ENCODE measurements at regions not wholly inside any gene's neighbourhood (a gene's known extent, or its start where the extent isn't known, plus 50 kb on each side); places are given as distances from the start of the nearest gene placed in this dataset.

DNA sequence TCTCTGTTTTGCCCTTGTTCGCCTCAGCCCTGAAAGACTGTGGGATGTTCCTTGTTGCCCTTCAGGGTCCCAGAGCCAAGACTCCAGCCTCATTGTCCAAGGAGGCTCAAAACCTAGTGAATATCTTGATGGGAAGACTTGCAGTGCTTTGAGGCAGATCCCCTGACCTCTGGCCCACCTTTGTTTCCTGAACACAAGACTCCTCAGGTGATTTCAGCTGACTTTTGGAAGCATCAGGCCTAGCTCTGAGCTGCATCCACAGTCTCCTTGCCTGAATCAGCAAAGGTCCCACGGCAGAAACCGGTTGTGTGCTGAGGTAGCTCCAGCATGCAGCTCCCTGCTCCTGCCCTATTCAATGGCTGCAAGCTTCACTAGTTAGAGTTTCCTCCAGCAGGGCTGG is 159.3 kb upstream of the B3GAT1 start:
- ChIA-PET POLR2A (no interaction called here), CTCF (no interaction called here)
- TF ChIP-seq ZNF384 (IDR thresholded peaks at IDR 0.05), result no peak
- TF ChIP-seq FOXM1 (IDR thresholded peaks at IDR 0.05; ENCODE audit: borderline replicate concordance), result no peak
- TF ChIP-seq FOXA1 (IDR thresholded peaks at IDR 0.05), result no peak
- no peak for TF ChIP-seq FOXK2 (IDR thresholded peaks at IDR 0.05)
- TF ChIP-seq NFRKB (IDR thresholded peaks at IDR 0.05), result no peak
- no peak for TF ChIP-seq SP1 (IDR thresholded peaks at IDR 0.05)
- TF ChIP-seq ELF4 (IDR thresholded peaks at IDR 0.05), result no peak
- TF ChIP-seq SUZ12 (IDR thresholded peaks at IDR 0.05), result no peak
- no peak for TF ChIP-seq TARDBP (IDR thresholded peaks at IDR 0.05)
- no peak for TF ChIP-seq BHLHE40 (IDR thresholded peaks at IDR 0.05; ENCODE audit: borderline replicate concordance)
- TF ChIP-seq ARNT (IDR thresholded peaks at IDR 0.05), result no peak
- TF ChIP-seq, protein P1, sequence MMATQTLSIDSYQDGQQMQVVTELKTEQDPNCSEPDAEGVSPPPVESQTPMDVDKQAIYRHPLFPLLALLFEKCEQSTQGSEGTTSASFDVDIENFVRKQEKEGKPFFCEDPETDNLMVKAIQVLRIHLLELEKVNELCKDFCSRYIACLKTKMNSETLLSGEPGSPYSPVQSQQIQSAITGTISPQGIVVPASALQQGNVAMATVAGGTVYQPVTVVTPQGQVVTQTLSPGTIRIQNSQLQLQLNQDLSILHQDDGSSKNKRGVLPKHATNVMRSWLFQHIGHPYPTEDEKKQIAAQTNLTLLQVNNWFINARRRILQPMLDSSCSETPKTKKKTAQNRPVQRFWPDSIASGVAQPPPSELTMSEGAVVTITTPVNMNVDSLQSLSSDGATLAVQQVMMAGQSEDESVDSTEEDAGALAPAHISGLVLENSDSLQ (IDR thresholded peaks at IDR 0.05), result no peak
- no peak for TF ChIP-seq HDGF (IDR thresholded peaks at IDR 0.05; ENCODE audit: borderline replicate concordance)
- TF ChIP-seq LEF1 (IDR thresholded peaks at IDR 0.05; ENCODE audit: borderline replicate concordance), result no peak
- no peak for TF ChIP-seq CTBP1 (IDR thresholded peaks at IDR 0.05; ENCODE audit: borderline replicate concordance)
- no peak for TF ChIP-seq L3MBTL2 (conservative IDR thresholded peaks at IDR 0.05)

DNA sequence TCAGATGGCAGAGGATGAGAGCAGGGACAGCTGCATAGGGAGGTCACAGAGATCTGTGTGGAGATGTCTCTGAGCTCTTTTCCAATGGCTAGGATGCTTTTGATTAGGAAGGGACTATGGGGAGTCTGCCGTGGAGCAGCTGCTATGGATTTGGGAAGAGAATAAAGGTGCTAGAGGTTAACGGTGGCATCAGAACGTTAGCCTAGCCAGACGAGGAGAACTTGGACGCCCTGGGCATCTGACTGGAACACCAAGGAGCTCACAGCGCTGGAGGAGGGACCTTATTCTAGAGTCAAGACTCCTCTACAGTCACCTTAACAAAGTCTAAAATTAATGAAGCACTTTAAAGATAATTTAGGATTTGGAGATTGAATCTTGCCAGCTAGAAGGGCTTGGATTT is 157.2 kb upstream of the B3GAT1 start:
- ChIA-PET CTCF (no interaction called here), POLR2A (no interaction called here)
- DNase-seq (ENCODE audit: extremely low spot score), result no peak
- TF ChIP-seq TARDBP (IDR thresholded peaks at IDR 0.05), result no peak
- TF ChIP-seq FOXK2 (IDR thresholded peaks at IDR 0.05), result no peak

More for the DNA sequence above, 159.3 kb upstream of the B3GAT1 start:
- DNase-seq (ENCODE audit: extremely low spot score), result no peak

DNA sequence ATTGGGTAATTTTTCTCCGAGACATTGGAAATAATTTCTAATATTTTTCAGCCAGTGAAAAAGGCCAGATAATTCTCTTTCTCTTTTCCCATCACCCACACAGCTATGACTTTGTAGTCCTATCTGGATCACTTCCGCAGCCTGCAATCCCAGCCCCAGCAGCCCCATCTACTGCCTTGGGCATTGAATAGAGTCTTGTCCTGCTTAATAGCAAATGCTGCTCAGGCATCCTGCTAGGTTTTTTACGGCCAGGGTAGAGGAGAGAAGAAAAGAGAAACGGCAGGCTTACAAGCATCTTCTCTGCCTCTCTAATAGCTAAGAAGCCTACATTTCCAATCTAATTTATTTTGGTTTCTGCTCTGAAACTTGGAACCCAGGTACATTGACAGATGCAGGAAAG is 154.3 kb upstream of the B3GAT1 start:
- TF ChIP-seq L3MBTL2 (conservative IDR thresholded peaks at IDR 0.05) (no peak), FOXM1 (IDR thresholded peaks at IDR 0.05; ENCODE audit: borderline replicate concordance) (no peak), SP1 (IDR thresholded peaks at IDR 0.05) (no peak), LEF1 (IDR thresholded peaks at IDR 0.05; ENCODE audit: borderline replicate concordance) (no peak)
- CTCF ChIA-PET, result interaction anchor here (0.6 kb wide), 1 partner anchor 29 kb away, joined by 3 read pairs; no protein-coding TSS in a partner anchor
- POLR2A ChIA-PET, result no interaction called here
- no peak for DNase-seq (ENCODE audit: extremely low spot score)

DNA sequence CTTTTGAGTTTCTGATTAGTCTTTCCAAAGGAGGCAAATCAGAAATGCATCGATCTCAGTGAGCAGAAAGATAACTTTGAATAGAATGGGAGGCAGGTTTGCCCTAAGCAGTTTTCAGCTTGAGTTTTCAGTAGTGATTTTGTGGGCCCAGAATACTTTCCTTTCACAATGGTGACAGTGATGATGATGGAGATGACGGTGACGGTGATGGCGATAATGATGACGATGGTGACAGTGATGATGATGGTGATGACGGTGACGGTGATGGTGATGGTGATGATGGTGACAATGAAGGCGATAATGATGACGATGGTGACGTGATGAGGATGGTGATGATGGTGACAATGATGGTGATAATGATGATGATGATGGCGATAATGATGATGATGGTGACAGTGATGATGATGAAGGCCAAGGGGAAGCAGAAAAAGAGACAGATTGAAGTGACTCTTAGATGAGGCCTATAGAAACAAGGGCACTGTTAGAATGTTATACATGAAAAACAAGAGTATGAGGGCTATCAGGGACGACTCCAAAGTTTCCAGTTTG is 153.4 kb upstream of the B3GAT1 start:
- ChIA-PET POLR2A (no interaction called here), CTCF (no interaction called here)
- TF ChIP-seq ELF4 (IDR thresholded peaks at IDR 0.05) (no peak), L3MBTL2 (conservative IDR thresholded peaks at IDR 0.05) (no peak), FOXK2 (IDR thresholded peaks at IDR 0.05) (no peak), TARDBP (IDR thresholded peaks at IDR 0.05) (no peak), BHLHE40 (IDR thresholded peaks at IDR 0.05; ENCODE audit: borderline replicate concordance) (no peak), SP1 (IDR thresholded peaks at IDR 0.05) (no peak), CTBP1 (IDR thresholded peaks at IDR 0.05; ENCODE audit: borderline replicate concordance) (no peak), FOXA1 (IDR thresholded peaks at IDR 0.05) (no peak), ZNF384 (IDR thresholded peaks at IDR 0.05) (no peak), ARNT (IDR thresholded peaks at IDR 0.05) (no peak), SUZ12 (IDR thresholded peaks at IDR 0.05) (no peak)
- DNase-seq (ENCODE audit: extremely low spot score), result no peak

DNA sequence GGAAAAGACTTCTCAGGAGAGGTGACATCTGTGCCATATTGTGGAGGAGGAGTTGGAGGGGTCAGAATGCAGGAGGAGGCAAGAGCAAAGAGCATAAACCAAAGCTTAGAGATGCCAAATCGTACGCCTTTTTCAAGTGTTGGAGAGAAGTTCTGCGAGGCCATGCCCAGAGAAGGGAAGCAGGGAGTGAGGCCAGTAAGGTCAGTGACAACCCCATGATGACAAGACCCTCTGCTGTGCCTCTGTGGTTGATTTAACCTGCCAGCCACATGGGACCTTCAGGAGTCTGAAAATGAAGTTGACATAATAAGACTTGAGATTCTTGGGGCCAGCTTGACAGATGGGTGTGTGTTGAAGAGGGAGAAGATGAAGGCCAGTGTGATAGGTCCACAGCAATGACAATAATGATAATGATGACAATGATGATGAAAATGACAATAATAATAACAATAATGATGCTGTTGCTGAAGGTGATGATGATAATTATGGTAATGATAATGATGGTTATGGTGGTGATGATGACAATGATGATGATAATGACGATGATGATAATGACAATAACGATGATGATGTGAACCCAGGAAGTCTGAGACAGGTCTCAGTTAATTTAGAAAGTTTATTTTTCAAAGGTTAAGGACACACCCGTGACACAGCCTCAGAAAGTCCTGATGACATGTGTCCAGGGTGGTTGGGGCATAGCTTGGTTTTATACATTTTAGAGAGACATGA is 152.6 kb upstream of the B3GAT1 start:
- ChIA-PET CTCF (no interaction called here), POLR2A (no interaction called here)
- DNase-seq (ENCODE audit: extremely low spot score), result no peak
- TF ChIP-seq SUZ12 (IDR thresholded peaks at IDR 0.05) (no peak), FOXM1 (IDR thresholded peaks at IDR 0.05; ENCODE audit: borderline replicate concordance) (no peak), ZNF384 (IDR thresholded peaks at IDR 0.05) (no peak), CTBP1 (IDR thresholded peaks at IDR 0.05; ENCODE audit: borderline replicate concordance) (no peak), SP1 (IDR thresholded peaks at IDR 0.05) (no peak), FOXK2 (IDR thresholded peaks at IDR 0.05) (no peak)

DNA sequence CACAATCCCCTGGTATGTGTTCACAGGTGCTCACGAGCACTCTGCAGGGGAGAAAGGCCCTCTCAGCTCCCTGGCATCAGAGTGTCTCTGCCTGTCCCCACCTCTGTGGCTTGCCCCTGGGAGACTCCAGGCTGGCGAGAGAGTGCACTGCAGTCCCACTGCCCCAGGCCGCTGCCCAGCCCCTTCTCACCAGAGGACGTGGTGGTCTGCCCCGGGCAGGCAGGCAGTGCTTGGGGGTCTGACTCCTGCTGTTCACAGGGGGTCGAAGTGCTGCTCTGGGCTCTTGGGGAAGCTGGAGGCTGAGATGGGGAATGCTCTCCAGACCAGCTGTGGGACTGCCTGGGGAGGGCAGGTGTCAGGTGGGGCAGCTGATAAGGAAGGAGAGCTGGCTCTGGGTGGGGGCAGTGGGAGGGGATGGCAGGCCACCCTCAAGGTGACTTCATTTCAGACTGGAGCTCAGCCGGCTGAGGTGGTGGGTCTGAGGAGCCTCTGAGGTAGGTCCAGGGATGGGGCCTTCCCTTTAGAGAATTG is 151.0 kb upstream of the B3GAT1 start:
- TF ChIP-seq FOXM1 (IDR thresholded peaks at IDR 0.05; ENCODE audit: borderline replicate concordance) (no peak), FOXK2 (IDR thresholded peaks at IDR 0.05) (no peak), ELF4 (IDR thresholded peaks at IDR 0.05) (no peak), FOXA1 (IDR thresholded peaks at IDR 0.05) (no peak), ZNF384 (IDR thresholded peaks at IDR 0.05) (no peak), TARDBP (IDR thresholded peaks at IDR 0.05) (no peak), NFRKB (IDR thresholded peaks at IDR 0.05) (no peak), BHLHE40 (IDR thresholded peaks at IDR 0.05; ENCODE audit: borderline replicate concordance) (no peak), L3MBTL2 (conservative IDR thresholded peaks at IDR 0.05) (no peak)
- no peak for DNase-seq (ENCODE audit: extremely low spot score)
- POLR2A ChIA-PET, result no interaction called here
- CTCF ChIA-PET, result no interaction called here

DNA sequence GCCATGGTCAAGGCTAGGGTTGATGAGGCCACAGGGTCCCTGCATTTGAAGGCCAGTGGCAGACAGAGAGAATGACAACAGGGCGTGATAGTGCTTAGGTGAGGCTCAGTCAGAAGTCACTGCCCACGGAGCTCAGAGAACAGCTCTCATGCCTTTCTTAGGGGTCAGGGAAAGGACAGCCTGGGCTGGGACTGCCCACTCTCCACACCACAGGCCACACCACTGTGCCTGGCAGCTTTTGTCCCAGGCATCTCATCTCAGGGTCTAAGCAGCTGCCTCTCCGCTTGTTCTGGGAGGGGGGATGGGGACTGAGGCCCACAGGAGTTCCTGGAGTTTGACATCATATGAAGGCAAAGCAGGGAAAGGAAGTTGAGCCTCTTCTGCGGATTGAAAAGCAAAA is 150.2 kb upstream of the B3GAT1 start:
- DNase-seq (ENCODE audit: extremely low spot score), result no peak
- TF ChIP-seq ZNF384 (IDR thresholded peaks at IDR 0.05) (no peak), ELF4 (IDR thresholded peaks at IDR 0.05) (no peak), NFRKB (IDR thresholded peaks at IDR 0.05) (no peak), SP1 (IDR thresholded peaks at IDR 0.05) (no peak), FOXK2 (IDR thresholded peaks at IDR 0.05) (no peak), FOXA1 (IDR thresholded peaks at IDR 0.05) (no peak), FOXM1 (IDR thresholded peaks at IDR 0.05; ENCODE audit: borderline replicate concordance) (no peak), TARDBP (IDR thresholded peaks at IDR 0.05) (no peak), CTBP1 (IDR thresholded peaks at IDR 0.05; ENCODE audit: borderline replicate concordance) (no peak), LEF1 (IDR thresholded peaks at IDR 0.05; ENCODE audit: borderline replicate concordance) (no peak), HDGF (IDR thresholded peaks at IDR 0.05; ENCODE audit: borderline replicate concordance) (no peak), ARNT (IDR thresholded peaks at IDR 0.05) (no peak), SUZ12 (IDR thresholded peaks at IDR 0.05) (no peak), L3MBTL2 (conservative IDR thresholded peaks at IDR 0.05) (no peak), BHLHE40 (IDR thresholded peaks at IDR 0.05; ENCODE audit: borderline replicate concordance) (no peak)
- TF ChIP-seq, protein P1 (IDR thresholded peaks at IDR 0.05), result no peak
- POLR2A ChIA-PET, result no interaction called here
- CTCF ChIA-PET, result no interaction called here
